ENCODE measurements at regions not wholly inside any gene's neighbourhood (a gene's known extent, or its start where the extent isn't known, plus 50 kb on each side); places are given as distances from the start of the nearest gene placed in this dataset.

DNA sequence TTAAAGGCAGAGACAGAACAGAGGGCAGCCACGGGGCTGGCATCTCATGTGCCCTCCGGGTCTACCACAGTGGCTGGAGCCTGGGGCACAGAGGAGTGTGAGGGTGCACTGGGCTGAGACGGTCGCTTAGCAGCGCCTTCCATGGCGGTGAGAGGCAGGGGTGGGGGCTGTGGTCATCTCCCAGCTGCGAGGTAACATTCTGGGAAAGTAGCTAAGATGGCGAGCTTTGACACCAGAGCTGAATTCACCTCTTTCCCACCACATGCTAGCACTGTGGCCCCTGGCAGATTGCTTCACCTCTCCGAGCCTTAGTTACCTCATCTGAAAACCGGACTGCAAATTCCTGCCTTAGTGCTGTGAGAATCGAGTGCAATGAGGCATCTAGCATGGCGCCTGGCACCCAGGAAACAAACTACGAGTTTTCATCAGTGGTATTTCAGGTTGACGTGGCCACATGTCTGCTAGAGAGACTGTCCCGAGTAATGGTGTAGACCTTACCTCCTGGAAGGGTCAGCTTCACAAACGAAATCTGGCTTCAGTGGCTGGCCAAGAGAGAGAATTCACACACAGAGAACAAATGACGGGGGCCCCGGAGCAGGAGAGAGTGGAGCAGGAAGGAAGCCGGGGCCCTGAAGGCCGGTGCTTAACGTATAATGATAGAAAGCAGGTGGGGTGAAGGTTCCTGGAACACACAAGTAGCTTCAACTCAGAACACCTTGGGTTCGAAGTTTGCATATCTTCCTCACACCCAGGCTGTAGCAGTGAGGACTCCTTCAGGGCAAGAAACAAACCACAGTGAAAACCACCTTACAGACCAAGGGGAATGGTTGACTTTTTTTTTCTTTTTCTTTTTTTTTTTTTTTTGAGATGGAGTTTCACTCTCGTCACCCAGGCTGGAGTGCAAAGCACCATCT lies 63.9 kb upstream of the RPH3AL start:
- H3K4me2 ChIP-seq: no peak overlapping the region
- no peak overlapping the region for H3K9ac ChIP-seq
- TF ChIP-seq, protein P1, sequence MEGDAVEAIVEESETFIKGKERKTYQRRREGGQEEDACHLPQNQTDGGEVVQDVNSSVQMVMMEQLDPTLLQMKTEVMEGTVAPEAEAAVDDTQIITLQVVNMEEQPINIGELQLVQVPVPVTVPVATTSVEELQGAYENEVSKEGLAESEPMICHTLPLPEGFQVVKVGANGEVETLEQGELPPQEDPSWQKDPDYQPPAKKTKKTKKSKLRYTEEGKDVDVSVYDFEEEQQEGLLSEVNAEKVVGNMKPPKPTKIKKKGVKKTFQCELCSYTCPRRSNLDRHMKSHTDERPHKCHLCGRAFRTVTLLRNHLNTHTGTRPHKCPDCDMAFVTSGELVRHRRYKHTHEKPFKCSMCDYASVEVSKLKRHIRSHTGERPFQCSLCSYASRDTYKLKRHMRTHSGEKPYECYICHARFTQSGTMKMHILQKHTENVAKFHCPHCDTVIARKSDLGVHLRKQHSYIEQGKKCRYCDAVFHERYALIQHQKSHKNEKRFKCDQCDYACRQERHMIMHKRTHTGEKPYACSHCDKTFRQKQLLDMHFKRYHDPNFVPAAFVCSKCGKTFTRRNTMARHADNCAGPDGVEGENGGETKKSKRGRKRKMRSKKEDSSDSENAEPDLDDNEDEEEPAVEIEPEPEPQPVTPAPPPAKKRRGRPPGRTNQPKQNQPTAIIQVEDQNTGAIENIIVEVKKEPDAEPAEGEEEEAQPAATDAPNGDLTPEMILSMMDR (conservative IDR thresholded peaks at IDR 0.05; ENCODE audit: low read depth, low read length): no peak
- no peaks in the 10 kb centered on the region for H3K36me3 ChIP-seq (ENCODE audit: insufficient read depth)
- H4K20me1 ChIP-seq (ENCODE audit: insufficient read depth): no peaks in the 10 kb centered on the region
- H2AFZ ChIP-seq (ENCODE audit: low read depth): no peak overlapping the region
- H3K4me3 ChIP-seq (IDR thresholded peaks at IDR 0.05; ENCODE audit: insufficient read depth, low read depth, low read length): no peak overlapping the region
- no peaks in the 10 kb centered on the region for H3K79me2 ChIP-seq (ENCODE audit: insufficient read depth, low read depth)
- no peaks in the 10 kb centered on the region for H3K4me1 ChIP-seq (ENCODE audit: low read depth, poor library complexity, severe bottlenecking)
- no peaks in the 10 kb centered on the region for H3K27me3 ChIP-seq (ENCODE audit: insufficient read depth, low read depth)
- no peak overlapping the region for H3K27ac ChIP-seq

DNA sequence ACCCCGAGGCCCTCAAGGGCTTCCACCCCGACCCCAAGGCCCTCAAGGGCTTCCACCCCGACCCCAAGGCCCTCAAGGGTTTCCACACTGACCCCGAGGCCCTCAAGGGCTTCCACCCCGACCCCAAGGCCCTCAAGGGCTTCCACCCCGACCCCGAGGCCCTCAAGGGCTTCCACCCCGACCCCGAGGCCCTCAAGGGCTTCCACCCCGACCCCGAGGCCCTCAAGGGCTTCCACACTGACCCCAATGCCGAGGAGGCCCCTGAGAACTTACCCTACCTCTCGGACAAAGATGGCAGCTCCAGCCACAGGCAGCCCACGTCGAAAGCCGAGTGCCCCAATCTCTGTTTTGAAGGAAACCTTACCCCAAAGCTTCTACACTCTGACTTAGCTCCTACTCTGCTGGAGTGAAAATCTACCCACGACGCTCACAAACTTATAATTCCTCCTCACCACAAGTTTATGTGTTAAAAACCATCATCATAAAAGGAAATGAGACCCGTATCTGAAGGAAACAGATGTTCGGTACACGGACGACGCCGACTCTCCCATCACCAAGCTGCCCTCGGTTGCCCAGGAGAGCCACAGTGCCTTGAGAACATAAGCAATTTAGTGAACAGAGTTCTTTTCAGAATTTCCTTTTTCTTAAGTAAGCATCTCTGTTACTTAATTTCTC lies 61.2 kb upstream of the RPH3AL start:
- H3K79me2 ChIP-seq (ENCODE audit: insufficient read depth, low read depth): no peaks in the 10 kb centered on the region
- no peak overlapping the region for H3K4me2 ChIP-seq
- no peaks in the 10 kb centered on the region for H3K27me3 ChIP-seq (ENCODE audit: insufficient read depth, low read depth)
- TF ChIP-seq, protein P1 (conservative IDR thresholded peaks at IDR 0.05; ENCODE audit: low read depth, low read length): no peak
- no peaks in the 10 kb centered on the region for H3K36me3 ChIP-seq (ENCODE audit: insufficient read depth)
- no peak overlapping the region for H3K9ac ChIP-seq
- peaks cover 6% of the 10 kb centered on the region for H3K4me1 ChIP-seq (ENCODE audit: low read depth, poor library complexity, severe bottlenecking)
- no peak overlapping the region for H3K4me3 ChIP-seq (IDR thresholded peaks at IDR 0.05; ENCODE audit: insufficient read depth, low read depth, low read length)
- no peaks in the 10 kb centered on the region for H4K20me1 ChIP-seq (ENCODE audit: insufficient read depth)
- no peak overlapping the region for H3K27ac ChIP-seq
- no peak overlapping the region for H2AFZ ChIP-seq (ENCODE audit: low read depth)

DNA sequence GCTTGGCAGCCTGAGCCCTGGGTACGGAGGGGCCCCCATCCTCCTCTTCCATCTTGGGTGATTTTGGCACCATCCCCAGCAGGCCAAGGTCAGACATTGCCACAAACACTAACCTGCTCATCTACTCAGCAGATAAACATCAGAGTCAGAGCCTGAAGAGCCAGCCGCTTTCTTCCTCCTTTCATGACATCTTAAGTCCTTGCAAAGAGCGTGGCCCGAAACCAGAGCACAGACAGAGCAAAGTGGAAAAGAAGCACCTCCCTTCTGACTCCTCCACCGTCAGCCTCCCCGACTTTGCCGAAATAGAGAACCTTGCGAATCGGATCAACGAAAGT lies 60.4 kb upstream of the RPH3AL start:
- H3K4me1 ChIP-seq (ENCODE audit: low read depth, poor library complexity, severe bottlenecking): peaks cover 6% of the 10 kb centered on the region
- H3K9ac ChIP-seq: no peak overlapping the region
- no peak overlapping the region for H3K27ac ChIP-seq
- no peaks in the 10 kb centered on the region for H4K20me1 ChIP-seq (ENCODE audit: insufficient read depth)
- H3K36me3 ChIP-seq (ENCODE audit: insufficient read depth): no peaks in the 10 kb centered on the region
- no peak overlapping the region for H3K4me2 ChIP-seq
- H3K27me3 ChIP-seq (ENCODE audit: insufficient read depth, low read depth): no peaks in the 10 kb centered on the region
- TF ChIP-seq, protein P1 (conservative IDR thresholded peaks at IDR 0.05; ENCODE audit: low read depth, low read length): no peak
- no peaks in the 10 kb centered on the region for H3K79me2 ChIP-seq (ENCODE audit: insufficient read depth, low read depth)
- H3K4me3 ChIP-seq (IDR thresholded peaks at IDR 0.05; ENCODE audit: insufficient read depth, low read depth, low read length): no peak overlapping the region
- H2AFZ ChIP-seq (ENCODE audit: low read depth): no peak overlapping the region

DNA sequence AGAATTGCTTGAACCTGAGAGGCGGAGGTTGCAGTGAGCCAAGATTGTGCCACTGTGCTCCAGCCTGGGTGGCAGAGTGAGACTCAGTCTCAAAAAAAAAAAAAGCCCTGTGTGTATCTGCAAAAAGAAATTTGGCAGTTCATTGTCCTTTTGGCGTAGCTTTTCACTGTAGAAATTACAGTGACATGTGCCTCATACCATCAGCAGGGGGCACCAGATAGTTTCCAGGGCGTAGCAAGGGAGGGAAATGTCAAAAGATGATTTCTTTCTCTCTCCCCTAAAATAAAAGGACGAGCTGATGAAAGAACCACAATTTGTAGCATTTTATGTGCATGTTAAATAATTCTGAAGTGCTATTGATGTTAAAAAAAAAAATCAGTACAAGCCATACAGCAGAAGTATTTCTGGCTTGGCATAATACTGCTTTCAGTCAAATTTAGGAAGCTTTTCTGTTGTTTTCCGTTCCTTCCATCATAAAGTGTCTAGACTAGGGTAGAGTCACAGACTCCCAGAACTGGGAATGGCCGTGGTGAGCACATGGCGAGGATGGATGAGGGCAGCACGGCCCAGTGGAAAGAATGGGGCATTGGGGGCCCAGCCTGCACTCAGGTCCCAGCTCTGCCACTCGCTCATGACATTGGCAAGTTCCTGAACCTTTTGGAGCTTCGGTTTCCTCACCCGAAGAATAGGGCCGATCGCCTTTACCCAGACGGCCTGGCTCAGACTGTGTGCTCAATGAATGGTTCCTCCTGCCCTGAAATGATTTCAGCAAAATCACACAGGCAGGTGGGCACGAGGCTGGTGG lies 59.8 kb upstream of the RPH3AL start:
- Histone ChIP-seq H3K4me2 (no peak overlapping the region), H4K20me1 (ENCODE audit: insufficient read depth) (no peaks in the 10 kb centered on the region), H2AFZ (ENCODE audit: low read depth) (no peak overlapping the region; the same call in 1 of the 2 replicates), H3K9ac (no peak overlapping the region), H3K36me3 (ENCODE audit: insufficient read depth) (no peaks in the 10 kb centered on the region), H3K79me2 (ENCODE audit: insufficient read depth, low read depth) (no peaks in the 10 kb centered on the region), H3K27ac (no peak overlapping the region), H3K4me3 (IDR thresholded peaks at IDR 0.05; ENCODE audit: insufficient read depth, low read depth, low read length) (no peak overlapping the region), H3K27me3 (ENCODE audit: insufficient read depth, low read depth) (no peaks in the 10 kb centered on the region), H3K4me1 (ENCODE audit: low read depth, poor library complexity, severe bottlenecking) (peaks cover 8% of the 10 kb centered on the region)
- TF ChIP-seq, protein P1 (conservative IDR thresholded peaks at IDR 0.05; ENCODE audit: low read depth, low read length): peak; percentile 78; the same call in 1 of the 2 replicates

Data from KMS-11 (cell line).